GM12872 (cell line): ENCODE measurements at regions not wholly inside any gene's neighbourhood (a gene's known extent, or its start where the extent isn't known, plus 50 kb on each side); places are given as distances from the start of the nearest gene placed in this dataset.

ENCODE experiments used
- CTCF ChIP-seq: IDR thresholded peaks from 3 replicates; pipeline ENCODE4 v1.5.1; 2011; ENCODE audit warnings: low read depth, mild to moderate bottlenecking, low read length, moderate library complexity; ENCODE audit not compliant: insufficient read depth

GRCh38 chr7:130888468-130888867 is 154.5 kb upstream of the KLF14 start:
- TF ChIP-seq CTCF = no peak

DNA sequence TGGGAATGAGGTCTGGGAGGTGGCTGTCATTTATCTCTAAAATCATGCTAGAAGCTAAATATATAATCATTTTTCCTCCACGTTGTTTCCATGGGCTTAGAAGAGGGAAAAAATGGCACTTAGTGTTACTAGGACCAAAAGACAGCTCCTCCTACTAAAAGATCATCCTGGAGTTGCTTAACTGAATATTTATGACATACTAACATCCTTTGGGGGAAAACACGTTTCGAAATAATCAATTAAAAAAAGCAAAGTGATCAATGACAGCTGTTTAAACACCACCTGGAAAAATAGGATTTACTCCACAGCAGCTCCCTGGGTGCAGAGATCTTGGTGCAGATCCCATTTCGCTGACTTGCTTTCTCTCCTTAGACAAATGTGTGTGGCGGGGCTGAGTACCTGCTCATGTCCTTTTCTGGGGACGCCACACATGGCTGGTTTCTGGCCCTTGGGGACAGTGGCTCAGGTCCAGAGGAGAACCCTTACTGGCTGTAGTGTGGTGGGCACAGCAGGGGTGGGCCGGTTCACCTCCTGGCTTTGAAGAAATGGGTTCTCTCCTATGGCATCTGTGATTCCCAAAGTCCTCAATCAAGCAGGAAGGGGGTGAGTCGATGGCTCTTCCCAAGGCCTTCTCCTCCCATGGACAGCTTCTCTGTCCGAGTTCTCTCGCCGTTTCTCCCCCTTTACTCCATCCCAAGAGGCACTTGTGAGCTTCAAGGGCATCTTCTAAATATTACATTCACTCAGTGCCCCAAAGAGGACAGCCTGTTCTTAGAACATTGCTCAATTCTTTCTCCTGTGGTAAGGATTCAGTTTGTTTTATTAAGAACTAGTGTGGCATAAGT is 156.4 kb upstream of the KLF14 start:
- TF ChIP-seq CTCF = no peak

GRCh38 chr7:130891254-130892094 is 157.5 kb upstream of the KLF14 start:
- TF ChIP-seq CTCF = no peak

- no peak for TF ChIP-seq CTCF
Measured at GRCh38 chr7:130893441-130893894, 159.5 kb upstream of the KLF14 start.

GRCh38 chr7:130894146-130894908 is 160.3 kb upstream of the KLF14 start:
- TF ChIP-seq CTCF = no peak

- TF ChIP-seq CTCF = no peak
Measured at GRCh38 chr7:130894909-130895750, 161.1 kb upstream of the KLF14 start.
